Fibroblast of mammary gland (primary cell): ENCODE measurements at regions not wholly inside any gene's neighbourhood (a gene's known extent, or its start where the extent isn't known, plus 50 kb on each side); places are given as distances from the start of the nearest gene placed in this dataset.
A peak's percentile ranks its signal among the peaks of the same experiment; 100 is the strongest.
"Not testable (repeated sequence)": the region's sequence is repeated elsewhere in the genome, so short reads cannot be mapped to it uniquely, and the experiment has no call there.

Source experiments
- DNase-seq: peaks from one replicate; pipeline ENCODE4 v3.0.0-alpha.2; 2010; ENCODE audit warnings: low read depth
- H3K4me3 ChIP-seq: 2 replicates; pipeline ENCODE4 v1.5.1; 2011; ENCODE audit warnings: low read depth, mild to moderate bottlenecking, low read length, moderate library complexity; ENCODE audit not compliant: control insufficient read depth
- TF ChIP-seq, protein P1 (sequence below): conservative IDR thresholded peaks from 2 replicates; pipeline ENCODE4 v1.5.1; 2011; ENCODE audit warnings: low read depth, low read length, inconsistent platforms; ENCODE audit not compliant: control insufficient read depth, insufficient read depth

DNA sequence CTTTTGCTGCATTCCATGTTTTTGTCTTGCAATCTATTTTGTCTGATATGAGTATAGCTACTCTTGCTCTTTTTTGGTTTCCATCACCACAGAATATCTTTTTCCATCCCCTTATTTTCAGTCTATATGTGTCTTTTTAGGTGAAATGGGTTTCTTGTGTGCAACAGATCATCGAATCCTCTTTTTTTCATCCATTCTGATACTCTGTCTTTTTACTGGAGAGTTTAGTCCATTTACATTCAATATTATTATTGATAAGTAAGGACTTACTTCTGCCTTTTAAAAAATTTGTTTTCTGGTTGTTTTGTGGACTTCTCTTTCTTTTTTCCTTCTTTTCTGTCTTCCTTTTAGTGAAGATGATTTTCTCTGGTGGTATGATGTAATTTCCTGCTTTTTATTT lies 64.6 kb upstream of the CD55 start:
- no peak overlapping the region for H3K4me3 ChIP-seq
- TF ChIP-seq, protein P1, sequence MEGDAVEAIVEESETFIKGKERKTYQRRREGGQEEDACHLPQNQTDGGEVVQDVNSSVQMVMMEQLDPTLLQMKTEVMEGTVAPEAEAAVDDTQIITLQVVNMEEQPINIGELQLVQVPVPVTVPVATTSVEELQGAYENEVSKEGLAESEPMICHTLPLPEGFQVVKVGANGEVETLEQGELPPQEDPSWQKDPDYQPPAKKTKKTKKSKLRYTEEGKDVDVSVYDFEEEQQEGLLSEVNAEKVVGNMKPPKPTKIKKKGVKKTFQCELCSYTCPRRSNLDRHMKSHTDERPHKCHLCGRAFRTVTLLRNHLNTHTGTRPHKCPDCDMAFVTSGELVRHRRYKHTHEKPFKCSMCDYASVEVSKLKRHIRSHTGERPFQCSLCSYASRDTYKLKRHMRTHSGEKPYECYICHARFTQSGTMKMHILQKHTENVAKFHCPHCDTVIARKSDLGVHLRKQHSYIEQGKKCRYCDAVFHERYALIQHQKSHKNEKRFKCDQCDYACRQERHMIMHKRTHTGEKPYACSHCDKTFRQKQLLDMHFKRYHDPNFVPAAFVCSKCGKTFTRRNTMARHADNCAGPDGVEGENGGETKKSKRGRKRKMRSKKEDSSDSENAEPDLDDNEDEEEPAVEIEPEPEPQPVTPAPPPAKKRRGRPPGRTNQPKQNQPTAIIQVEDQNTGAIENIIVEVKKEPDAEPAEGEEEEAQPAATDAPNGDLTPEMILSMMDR, result no peak
- no peak for DNase-seq

GRCh38 chr1:207259391-207259790 lies 62.1 kb upstream of the CD55 start:
- DNase-seq, result peak; percentile 37
- H3K4me3 ChIP-seq, result no peak overlapping the region
- TF ChIP-seq, protein P1, result peak; percentile 48

GRCh38 chr1:207261971-207262370 lies 59.5 kb upstream of the CD55 start:
- no peak overlapping the region for H3K4me3 ChIP-seq
- DNase-seq, result no peak
- TF ChIP-seq, protein P1, result no peak

- not testable (repeated sequence) for H3K4me3 ChIP-seq, DNase-seq
Measured at GRCh38 chr1:207262891-207263290, 58.6 kb upstream of the CD55 start.

DNA sequence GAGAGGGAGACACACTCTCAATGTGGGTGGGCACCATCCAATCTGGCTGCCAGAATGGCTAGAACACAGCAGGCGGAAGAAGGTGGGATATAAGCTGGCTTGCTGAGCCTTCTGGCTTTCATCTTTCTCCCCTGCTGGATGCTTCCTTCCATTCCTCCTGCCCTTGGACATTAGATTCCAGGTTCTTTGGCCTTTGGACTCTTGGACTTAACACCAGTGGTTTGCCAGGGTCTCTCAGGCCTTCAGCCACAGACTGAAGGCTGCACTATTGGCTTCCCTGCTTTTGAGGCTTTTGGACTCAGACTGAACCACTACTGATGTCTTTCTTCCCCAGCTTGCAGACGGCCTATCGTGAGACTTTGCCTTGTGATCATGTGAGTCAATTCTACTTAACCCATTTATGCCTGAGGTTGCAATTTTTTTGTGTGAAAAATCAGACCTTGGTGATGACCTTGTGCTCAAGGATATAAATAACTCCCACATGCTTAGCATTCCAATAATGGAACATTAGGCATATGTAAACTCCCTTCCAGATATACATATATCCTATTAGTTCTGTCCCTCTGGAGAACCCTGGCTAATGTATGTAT lies 56.7 kb upstream of the CD55 start:
- DNase-seq, result no peak
- TF ChIP-seq, protein P1, result no peak
- H3K4me3 ChIP-seq, result no peak overlapping the region

GRCh38 chr1:207268337-207268736 lies 53.1 kb upstream of the CD55 start:
- DNase-seq, result no peak
- no peak overlapping the region for H3K4me3 ChIP-seq
- TF ChIP-seq, protein P1, result no peak

DNA sequence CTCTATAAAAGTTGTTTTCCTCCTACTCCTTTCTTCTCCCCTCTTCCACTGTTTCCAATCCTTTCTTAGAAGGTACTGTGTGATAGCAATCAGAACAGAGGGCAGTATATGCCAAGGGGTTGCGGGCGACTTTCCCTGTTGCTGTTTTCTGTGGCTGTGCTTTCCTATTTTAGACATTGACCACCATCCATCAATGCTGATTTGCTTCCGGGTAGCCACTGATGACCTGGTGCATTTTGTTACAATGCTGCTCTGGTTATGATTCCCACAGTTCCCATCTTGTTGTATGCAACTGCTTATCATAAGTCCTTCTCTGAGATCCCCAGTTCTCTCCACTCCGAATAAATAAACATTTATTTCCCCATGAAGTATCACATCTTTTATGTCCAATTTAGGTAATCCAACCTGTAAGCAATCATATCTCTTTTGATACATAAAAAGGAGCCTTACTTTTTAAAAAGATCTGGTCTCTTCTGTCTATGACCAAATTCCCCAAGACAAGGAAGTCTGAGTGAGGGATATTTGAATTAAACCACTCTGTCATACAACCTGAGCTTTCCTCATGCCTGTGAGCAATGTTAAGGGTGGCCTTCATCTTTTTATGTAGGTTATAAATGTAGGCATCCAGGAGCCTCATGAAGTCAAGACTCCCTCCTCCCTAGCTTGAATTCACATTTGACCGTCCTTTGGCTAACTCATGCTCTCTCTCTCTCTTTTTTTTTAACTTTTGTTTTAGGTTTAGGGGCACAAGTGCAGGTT lies 52.5 kb upstream of the CD55 start:
- no peak for DNase-seq
- H3K4me3 ChIP-seq, result no peak overlapping the region
- TF ChIP-seq, protein P1, result no peak
